HG03159 (cell line): ENCODE measurements at regions not wholly inside any gene's neighbourhood (a gene's known extent, or its start where the extent isn't known, plus 50 kb on each side); places are given as distances from the start of the nearest gene placed in this dataset.
"Not testable (repeated sequence)": the region's sequence is repeated elsewhere in the genome, so short reads cannot be mapped to it uniquely, and the experiment has no call there.

ENCODE experiments used
- ATAC-seq: cut with Tn5 transposase; IDR thresholded peaks from one replicate; pipeline ENCODE4 v1.9.1; 2021; ENCODE audit warnings: mild to moderate bottlenecking, moderate library complexity; ENCODE audit not compliant: unreplicated experiment

- no peak for ATAC-seq
These were observed 328.8 kb upstream of the SUCLG2 start for GRCh38 chr3:67983166-67983565.

GRCh38 chr3:67981077-67981476 lies 326.7 kb upstream of the SUCLG2 start:
- no peak for ATAC-seq

GRCh38 chr3:67979342-67979741 lies 324.9 kb upstream of the SUCLG2 start:
- no peak for ATAC-seq

GRCh38 chr3:67977762-67978161 lies 323.4 kb upstream of the SUCLG2 start:
- no peak for ATAC-seq

- ATAC-seq = no peak
These were observed 322.3 kb upstream of the SUCLG2 start for GRCh38 chr3:67976663-67977062.

- ATAC-seq = no peak
These were observed 310.2 kb upstream of the SUCLG2 start for GRCh38 chr3:67964596-67964995.

GRCh38 chr3:67957268-67957667 lies 302.9 kb upstream of the SUCLG2 start:
- no peak for ATAC-seq

GRCh38 chr3:67947808-67948508 lies 293.5 kb upstream of the SUCLG2 start:
- ATAC-seq = no peak

- no peak for ATAC-seq
These were observed 292.0 kb upstream of the SUCLG2 start for GRCh38 chr3:67946436-67946835.

- no peak for ATAC-seq
These were observed 289.1 kb upstream of the SUCLG2 start for GRCh38 chr3:67943546-67943945.

- no peak for ATAC-seq
These were observed 287.1 kb upstream of the SUCLG2 start for GRCh38 chr3:67941433-67942030.

- ATAC-seq = no peak
These were observed 286.0 kb upstream of the SUCLG2 start for GRCh38 chr3:67940210-67940952.

GRCh38 chr3:67937498-67938118 lies 283.2 kb upstream of the SUCLG2 start:
- ATAC-seq = no peak

GRCh38 chr3:67930394-67930793 lies 276.0 kb upstream of the SUCLG2 start:
- ATAC-seq = not testable (repeated sequence)

- no peak for ATAC-seq
These were observed 269.4 kb upstream of the SUCLG2 start for GRCh38 chr3:67923796-67924195.

- ATAC-seq = no peak
These were observed 266.6 kb upstream of the SUCLG2 start for GRCh38 chr3:67920969-67921368.

GRCh38 chr3:67920311-67920710 lies 265.9 kb upstream of the SUCLG2 start:
- ATAC-seq = no peak

GRCh38 chr3:67916353-67916752 lies 261.9 kb upstream of the SUCLG2 start:
- ATAC-seq = no peak

- ATAC-seq = no peak
These were observed 253.3 kb upstream of the SUCLG2 start for GRCh38 chr3:67907735-67908134.

GRCh38 chr3:67906261-67906660 lies 251.8 kb upstream of the SUCLG2 start:
- ATAC-seq = no peak

- no peak for ATAC-seq
These were observed 247.3 kb upstream of the SUCLG2 start for GRCh38 chr3:67901681-67902080.

- ATAC-seq = no peak
These were observed 244.5 kb upstream of the SUCLG2 start for GRCh38 chr3:67898916-67899315.
